Stimulated activated CD8-positive, alpha-beta memory T cell treated with anti-CD3 and anti-CD28 coated beads, Interleukin-12 subunit alpha, Interleukin-12 subunit beta, amount 100 ng/mL, for 4 hours (primary cell): ENCODE measurements at regions not wholly inside any gene's neighbourhood (a gene's known extent, or its start where the extent isn't known, plus 50 kb on each side); places are given as distances from the start of the nearest gene placed in this dataset.
"Not testable (repeated sequence)": the region's sequence is repeated elsewhere in the genome, so short reads cannot be mapped to it uniquely, and the experiment has no call there.

ENCODE experiments used
- DNase-seq: peaks from one replicate; pipeline ENCODE4 v3.0.0-alpha.2; 2020; ENCODE audit warnings: low read depth

DNA sequence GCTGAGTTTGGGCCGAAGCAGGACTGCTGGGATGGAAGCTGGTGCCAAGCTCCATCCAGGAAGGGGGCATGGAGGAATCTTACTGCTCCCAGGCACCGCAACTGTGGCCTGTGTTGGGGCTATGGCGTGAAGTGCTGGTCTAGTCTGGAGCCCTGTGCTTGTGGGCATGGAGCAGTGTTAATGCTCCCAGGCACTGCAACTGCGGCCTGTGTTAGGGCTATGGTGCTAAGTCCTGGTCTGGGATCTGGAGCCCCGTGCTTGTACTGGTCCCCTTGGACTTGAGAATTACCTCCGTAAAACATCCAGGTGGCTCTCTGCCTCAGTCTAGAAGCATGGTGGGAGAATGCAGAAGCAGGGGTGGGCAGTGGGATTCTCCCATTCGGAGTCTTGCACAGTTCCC, 1379.4 kb upstream of the ACVR2A start:
- no peak for DNase-seq

DNA sequence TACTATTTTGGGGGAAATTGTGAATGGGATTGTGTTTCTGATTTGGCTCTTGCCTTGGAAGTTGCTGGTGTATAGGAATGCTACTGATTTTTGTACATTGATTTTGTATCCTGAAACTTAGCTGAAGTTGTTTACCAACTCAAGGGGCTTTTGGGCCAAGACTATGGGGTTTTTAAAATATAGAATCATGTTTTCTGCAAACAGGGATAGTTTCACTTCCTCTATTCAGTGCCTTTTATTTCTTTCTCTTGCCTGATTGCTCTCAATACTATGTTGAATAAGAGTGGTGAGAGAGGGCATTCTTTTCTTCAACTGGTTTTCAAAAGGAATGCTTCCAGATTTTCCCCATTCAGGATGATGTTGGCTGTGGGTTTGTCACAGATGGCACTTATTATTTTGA, 1383.8 kb upstream of the ACVR2A start:
- no peak for DNase-seq

DNA sequence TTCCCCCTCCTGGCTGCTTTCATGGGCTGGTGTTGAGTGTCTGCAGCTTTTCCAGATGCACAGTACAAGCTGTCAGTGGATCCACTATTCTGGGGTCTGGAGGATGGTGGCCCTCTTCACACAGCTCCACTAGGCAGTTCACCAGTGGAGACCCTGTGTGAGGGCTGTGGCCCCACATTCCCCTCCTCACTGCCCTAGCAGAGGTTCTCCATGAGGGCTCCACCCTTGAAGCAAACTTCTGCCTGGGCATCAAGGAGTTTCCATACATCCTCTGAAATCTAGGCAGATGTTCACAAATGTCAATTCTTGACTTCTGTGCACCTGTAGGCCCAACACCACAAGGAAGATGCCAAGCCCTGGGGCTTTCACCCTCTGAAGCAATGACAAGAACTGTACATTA, 1386.2 kb upstream of the ACVR2A start:
- no peak for DNase-seq

DNA sequence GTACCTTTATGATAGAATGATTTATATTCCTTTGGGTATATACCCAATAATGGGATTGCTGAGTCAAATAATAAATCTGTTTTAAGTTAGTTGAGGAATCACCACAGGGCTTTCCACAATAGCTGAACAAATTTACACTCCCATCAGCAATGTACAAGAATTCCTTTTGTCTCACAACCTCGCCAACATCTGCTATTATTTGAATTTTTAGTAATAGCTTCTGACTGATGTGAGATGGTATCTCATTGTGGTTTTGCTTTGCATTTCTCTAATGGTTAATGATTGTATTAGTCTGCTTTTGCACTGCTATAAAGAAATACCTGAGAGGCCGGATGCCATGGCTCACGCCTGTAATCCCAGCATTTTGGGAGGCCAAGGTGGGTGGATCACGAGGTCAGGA, 1387.6 kb upstream of the ACVR2A start:
- no peak for DNase-seq

DNA sequence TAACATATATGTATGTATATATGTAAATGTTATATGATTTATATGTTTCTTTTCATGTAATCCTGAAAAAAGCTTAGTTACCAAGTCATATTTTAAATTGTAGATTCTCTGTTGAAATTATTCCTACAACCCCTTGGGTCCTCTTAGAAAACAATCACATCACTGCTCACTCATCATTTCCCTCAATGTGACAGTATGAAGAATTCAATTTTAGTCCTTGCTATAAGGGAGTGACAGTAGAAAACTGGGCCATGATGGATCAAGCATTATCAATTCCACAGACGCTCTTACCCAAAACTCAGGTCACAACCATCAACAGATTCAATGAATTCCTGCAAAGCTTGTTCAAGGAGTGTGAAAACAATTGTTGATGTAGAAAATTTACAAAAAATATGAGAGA, 1389.5 kb upstream of the ACVR2A start:
- no peak for DNase-seq

DNA sequence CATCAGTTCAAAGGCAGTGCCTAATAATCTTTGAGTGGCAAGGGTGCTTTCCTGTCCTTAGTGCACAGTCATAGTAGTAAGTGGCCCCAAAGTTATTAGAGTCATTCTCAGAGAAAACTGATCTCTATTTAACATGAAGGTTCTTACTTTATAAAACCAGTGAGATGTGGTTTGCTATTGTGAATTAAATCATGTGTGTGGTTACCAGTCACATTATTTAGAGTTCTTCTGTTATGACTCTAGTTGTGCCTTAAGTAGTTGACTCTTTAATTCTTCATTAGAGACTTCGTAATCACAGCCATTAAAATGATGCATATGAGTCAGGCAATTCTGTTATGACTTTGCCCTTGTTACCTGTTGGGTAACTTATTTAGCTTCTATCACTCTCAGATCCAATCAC, 1392.9 kb upstream of the ACVR2A start:
- DNase-seq: no peak

DNA sequence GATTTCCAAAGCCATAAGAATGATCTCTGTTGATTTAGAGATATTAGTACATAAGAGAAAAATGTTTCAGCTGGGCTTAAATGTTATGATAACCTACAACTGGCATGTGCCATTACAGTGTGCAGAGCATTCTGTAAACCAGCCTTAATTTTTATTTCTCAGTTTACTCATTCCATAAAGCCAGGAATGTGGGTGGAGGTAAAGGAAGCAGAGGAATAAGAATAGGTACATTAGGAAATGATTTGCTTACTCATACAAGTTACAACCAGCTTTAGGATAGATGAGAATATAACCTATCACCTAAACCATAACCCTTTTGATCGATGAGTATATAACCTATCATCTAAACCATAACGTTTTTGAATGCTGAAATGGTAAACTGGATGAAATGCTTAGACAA, 1394.7 kb upstream of the ACVR2A start:
- no peak for DNase-seq

DNA sequence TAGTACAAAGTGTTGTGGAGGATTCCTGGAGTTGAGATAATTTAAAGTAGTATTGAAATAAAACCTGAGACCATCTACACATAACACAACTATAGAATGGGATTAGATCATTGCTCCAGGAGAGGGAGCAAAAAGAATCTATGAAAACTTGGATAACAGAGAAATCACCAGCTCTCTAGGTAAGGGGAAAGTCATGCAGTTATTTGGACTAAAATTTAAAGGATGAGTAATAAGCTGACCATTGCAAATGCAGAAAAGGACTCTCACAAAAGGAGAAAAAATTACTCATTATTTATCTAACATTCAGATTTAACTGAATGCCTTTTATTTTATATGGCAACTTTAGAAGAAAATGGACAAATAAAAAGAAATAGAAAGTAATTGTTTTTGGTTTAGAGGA, 1399.8 kb upstream of the ACVR2A start:
- DNase-seq: no peak

DNA sequence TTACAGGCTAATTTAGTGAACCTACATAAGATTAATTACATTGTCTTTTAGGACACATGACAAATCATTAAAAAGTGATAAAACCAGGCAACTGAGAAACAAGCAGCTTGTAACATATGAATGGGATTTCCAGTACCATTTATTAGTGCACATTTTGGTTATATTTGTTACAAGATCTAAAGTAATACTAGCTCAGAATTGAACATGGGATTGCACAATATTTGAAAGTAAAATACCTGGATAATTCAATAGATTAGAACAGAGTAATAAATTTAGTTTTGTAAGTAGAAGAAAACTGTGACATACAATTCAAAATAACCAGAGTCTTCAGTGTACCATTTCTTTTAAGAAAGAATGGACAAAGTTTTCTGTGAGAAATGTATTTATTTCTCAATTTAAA, 1400.7 kb upstream of the ACVR2A start:
- DNase-seq: no peak

DNA sequence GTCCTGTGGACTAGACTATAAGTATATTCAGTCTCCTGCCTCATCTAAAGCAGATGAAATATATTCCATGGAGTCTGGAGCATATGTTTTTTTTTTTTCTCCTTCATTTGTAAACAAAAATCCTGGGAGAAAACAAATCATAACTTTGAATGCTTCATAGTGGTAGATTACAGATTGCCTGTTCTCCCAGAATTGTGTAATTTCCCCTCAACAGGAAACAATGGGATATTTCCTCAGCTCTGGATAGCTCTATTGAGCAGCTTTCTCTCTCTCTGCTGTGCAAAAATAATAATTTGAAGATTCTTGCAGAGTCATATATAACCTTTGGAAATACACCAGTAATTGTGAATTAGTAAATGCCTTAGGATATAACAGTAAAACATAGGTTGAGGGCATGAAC, 1406.6 kb upstream of the ACVR2A start:
- no peak for DNase-seq

DNA sequence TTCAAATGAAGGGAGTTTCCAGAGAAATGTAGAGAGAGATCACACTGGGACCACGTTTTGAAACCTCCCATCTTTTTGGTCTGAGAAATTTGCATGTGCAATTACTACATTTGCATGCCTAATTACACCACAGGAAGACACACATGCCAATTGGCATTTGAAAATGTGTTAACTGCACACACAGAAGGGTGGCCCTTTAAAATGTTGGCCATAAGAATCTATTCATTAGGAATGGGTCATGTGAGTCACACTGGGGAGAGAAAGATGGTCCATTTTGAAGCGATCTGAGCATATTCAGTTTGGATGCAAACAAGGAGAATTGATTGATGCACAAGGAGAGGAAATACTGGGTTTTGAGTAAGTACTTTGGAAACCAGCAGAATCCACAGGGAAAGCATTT, 1407.1 kb upstream of the ACVR2A start:
- DNase-seq: no peak

DNA sequence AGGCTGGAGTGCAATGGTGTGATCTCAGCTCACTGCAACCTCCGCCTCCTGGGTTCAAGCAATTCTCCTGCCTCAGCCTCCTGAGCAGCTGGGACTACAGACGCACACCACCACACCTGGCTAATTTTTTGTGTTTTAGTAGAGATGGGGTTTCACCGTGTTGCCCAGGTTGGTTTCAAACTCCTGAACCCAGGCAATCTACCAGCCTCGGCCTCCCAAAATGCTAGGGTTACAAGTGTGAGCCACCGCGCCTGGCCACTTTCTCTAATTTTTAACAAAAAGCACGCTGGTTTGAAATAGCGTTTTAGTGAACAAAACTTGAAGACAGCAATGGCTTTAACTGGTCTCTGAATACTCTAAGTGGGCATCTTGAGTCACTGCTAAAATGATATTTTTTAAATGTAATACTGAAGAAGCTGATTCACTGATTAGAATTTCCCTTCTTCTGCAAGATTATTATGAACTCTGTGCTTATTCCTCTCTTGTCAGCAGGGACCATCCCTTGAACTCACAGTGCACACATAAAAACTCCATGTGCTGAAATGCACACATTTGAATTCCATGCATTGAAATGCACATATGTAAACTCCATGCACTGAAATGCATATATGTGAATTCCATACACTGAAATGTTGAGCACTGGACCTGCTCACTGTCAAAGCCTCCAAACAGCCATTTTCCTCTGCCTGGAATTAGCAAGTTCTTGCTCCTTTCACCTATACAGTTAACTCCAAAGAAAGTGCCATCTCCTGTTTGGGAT, 1411.5 kb upstream of the ACVR2A start:
- DNase-seq: no peak

DNA sequence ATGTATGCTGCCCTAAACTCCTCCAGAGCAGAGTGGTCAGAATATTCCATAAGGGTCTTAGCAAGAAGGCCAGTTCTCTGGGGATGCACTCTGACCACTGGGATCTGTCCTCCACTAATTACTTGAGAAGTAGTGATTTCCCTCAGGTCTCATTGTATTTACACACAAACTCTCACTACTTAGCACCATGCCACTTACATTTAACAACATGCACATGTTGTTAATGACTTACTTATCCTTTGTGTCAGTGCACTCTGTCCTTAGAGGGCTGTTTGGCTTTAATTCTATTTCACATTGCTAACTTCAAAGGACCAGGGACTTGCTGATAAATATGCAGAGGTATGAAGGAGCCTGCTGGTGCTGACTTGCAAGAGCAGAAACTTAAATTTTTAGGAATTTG, 1415.5 kb upstream of the ACVR2A start:
- no peak for DNase-seq

DNA sequence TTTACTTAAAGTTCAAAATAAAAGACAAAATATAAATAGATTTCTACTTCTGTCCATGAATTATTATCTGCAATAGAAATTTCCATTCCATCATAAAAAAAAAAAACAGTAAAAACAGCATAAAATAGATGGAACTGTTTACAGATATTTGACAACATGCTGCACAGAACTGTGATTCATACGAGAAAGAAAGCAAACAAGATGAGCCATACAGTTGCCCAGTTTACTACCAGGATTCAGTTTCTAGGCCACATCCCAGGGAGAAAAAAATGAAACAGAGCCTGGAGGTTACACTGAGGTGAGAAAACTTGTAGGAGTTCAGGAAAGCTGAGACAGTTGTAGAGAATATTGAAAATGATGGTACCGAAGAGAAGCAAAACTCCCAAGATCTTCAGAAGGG, 1426.9 kb upstream of the ACVR2A start:
- DNase-seq: no peak

DNA sequence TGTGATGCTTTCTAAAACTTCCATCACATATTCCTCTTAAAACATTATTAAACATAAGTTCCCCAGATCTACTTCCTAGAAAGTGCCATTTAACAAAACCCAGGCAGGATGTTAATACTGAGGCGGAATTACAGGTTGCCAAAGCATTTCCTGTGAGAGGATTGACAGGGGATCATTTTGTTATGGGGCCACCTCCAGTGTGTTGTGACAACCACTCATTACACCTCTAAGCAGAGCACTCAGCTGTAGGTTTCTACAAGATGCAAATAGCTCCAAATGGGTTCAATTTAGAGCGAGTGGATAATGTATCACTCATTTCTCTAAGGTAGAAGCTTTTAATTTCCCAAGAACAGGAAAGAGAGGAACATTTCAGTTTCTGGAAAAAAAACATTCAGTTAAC, 1429.5 kb upstream of the ACVR2A start:
- DNase-seq: no peak

DNA sequence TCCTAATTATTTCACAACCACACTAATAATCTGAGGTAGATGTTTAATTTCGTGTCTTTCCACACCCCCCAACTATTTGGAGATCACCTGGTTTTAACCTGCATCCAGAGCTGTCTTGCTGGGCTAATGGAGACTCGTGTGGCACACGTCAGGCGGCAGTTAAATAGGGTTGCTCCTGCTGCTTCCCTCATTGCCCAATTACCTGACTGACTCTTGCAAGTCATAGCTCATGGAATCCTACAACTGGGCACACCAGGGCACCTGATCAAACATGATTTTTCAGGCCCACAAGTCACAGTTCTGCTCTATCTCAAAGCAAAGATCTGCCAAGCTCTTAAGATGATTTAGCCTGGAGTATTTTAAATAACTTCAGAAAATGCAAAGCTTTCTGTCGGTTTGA, 1430.4 kb upstream of the ACVR2A start:
- no peak for DNase-seq

DNA sequence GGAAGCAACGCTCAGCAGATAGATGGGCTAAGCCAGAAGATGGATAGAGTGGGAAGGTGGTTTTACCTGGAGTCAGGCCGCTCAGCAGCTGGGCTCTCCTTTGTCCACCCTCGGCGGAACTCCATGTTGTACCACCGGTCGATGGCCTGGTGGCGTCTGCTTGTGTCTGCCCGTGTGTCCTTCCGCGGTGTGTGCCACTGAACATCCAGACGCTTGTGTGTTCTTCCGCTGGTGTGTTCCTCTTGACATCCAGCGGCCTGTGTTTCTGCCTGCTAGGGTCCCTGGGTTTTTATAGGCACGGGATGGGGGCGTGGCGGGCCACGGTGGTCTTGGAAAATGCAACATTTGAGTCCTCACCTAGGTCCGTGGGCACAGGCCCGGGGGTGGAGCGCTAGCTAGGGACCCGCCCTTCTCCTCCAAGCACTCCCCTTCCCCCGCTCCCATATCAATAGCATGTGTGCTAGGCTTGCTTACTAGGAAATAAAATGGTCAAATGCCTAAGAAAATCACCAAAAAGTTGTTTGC, 1431.7 kb upstream of the ACVR2A start:
- DNase-seq: no peak

DNA sequence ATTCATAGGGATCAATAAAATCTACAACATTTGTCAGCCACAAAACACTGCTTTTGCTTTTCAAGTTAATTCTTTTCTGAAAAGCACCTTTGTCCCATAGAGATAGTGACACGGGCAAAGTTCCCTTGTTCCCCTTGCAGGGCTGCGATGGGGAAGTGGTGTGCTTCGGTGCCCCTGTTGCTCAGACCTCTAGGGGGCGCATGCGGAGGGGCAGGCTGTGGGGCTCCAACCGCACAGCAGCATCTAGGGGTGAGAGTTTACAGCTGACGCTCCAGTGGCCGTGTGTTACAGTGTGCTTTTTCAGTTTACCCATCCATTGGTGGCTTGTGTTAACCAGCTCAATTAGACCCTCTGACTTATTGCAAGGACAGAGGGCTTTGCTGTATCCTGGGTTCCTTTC, 1432.2 kb upstream of the ACVR2A start:
- no peak for DNase-seq

DNA sequence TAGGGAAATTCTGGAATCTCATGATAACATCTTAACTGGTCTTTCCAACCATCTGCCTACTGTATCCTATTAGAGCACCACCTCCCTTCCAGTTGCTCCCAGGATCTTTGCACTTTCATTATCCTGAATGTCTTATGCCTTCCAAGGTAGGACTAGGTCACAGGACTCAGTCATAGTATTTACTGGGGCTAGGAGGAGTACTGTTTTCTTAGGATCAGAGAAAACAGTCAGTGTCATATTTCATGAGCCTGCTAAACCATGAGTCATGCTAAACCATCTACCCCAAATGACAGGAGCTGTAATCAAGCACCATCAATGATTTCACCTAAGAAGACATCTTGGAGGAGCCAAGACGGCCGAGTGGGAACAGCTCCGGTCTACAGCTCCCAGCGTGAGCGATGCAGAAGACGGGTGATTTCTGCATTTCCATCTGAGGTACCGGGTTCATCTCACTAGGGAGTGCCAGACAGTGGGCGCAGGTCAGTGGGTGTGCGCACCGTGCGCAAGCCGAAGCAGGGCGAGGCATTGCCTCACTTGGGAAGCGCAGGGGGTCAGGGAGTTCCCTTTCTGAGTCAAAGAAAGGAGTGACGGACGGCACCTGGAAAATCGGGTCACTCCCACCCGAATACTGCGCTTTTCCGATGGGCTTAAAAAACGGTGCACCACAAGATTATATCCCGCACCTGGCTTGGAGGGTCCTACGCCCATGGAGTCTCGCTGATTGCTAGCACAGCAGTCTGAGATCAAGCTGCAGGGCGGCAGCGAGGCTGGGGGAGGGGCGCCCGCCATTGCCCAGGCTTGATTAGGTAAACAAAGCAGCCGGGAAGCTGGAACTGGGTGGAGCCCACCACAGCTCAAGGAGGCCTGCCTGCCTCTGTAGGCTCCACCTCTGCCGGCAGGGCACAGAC, 1439.2 kb upstream of the ACVR2A start:
- DNase-seq: not testable (repeated sequence)

DNA sequence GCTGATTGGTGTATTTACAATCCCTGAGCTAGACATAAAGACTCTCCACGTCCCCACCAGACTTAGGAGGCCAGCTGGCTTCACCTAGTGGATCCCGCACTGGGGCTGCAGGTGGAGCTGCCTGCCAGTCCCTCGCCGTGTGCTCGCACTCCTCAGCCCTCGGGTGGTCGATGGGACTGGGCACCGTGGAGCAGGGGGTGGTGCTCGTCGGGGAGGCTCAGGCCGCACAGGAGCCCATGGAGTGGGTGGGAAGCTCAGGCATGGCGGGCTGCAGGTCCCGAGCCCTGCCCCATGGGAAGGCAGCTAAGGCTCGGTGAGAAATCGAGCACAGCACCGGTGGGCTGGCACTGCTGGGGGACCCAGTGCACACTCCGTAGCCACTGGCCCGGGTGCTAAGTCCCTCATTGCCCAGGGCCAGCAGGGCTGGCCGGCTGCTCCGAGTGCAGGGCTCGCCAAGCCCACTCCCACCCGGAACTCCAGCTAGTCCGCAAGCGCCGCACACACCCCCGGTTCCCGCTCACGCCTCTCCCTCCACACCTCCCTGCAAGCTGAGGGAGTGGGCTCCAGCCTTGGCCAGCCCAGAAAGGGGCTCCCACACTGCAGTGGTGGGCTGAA, 1441.2 kb upstream of the ACVR2A start:
- not testable (repeated sequence) for DNase-seq

DNA sequence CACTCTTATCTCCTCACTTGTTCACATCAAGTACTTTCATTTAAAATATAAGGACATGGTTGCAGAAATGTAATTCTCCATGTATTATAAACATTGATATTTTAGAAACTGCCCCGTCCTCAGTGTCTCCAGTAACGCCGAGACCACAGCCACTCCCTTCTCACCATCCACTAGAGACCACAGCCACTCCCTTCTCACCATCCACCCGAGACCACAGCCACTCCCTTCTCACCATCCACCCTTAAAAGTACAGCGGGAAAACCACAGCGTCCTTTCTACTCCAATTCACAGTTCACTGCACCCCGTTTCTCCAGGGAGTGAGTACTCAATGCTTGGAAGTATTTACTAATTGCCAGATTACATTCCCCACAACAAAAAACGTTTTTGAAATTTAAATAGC, 1452.2 kb upstream of the ACVR2A start:
- no peak for DNase-seq

DNA sequence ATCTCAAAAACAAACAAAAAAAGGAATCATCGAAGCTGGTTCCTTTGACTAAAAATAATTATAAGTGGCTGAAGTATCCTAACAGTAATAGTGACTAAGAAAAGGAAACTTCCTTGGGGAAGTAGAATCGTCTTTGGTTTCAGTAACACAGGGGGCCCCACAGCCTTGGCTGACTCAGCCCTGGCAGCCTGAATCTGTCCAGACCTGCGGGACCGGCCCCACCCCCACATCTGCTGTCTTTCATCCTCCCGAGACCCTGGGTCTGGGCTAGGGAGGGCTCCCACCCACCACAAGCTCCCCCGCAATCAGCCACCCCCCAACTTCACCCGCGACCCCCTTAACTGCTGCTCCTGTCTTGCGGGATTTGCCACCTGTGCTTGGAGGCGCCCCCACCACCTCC, 1452.6 kb upstream of the ACVR2A start:
- DNase-seq: no peak

DNA sequence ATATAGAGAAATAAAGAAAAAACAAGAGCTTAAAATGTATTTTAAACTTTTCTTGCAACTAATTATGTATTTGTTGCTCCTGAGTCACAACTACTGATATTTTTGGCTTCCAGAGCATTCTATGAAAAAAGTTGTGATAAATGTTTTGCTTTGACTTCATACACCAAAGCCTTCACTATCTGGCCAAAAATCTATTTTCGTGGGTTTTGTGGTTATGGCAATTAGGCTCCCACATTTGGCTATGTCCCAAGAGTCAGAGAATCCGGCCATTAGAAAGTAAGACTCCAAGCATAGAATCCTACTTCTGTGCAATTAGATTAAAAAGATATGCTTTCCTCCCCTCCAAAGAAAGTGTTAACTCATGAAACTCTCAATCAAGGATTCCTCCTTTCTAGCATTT, 1456.1 kb upstream of the ACVR2A start:
- DNase-seq: no peak
